ENCODE measurements at regions not wholly inside any gene's neighbourhood (a gene's known extent, or its start where the extent isn't known, plus 50 kb on each side); places are given as distances from the start of the nearest gene placed in this dataset.

GRCh38 chr4:163863082-163863481, 368.6 kb downstream of the TMA16 start:
- POLR2A ChIA-PET: no interaction called here
- TF ChIP-seq ZNF549 (tag by site-specific recombination; IDR thresholded peaks at IDR 0.05) (no peak), EGR2 (tag by site-specific recombination; IDR thresholded peaks at IDR 0.05; ENCODE audit: low read depth) (no peak), PRDM4 (tag by site-specific recombination; IDR thresholded peaks at IDR 0.05) (no peak), KLF7 (tag by site-specific recombination; IDR thresholded peaks at IDR 0.05; ENCODE audit: borderline replicate concordance) (no peak), HIC1 (tag by site-specific recombination; IDR thresholded peaks at IDR 0.05) (no peak), ZNF221 (tag by site-specific recombination; IDR thresholded peaks at IDR 0.05; ENCODE audit: borderline replicate concordance) (no peak), ZBTB11 (tag by site-specific recombination; conservative IDR thresholded peaks at IDR 0.05; ENCODE audit: low read depth) (no peak), ZSCAN4 (tag by site-specific recombination; IDR thresholded peaks at IDR 0.05) (no peak), ZNF449 (tag by site-specific recombination; IDR thresholded peaks at IDR 0.05) (no peak), ZNF350 (tag by site-specific recombination; IDR thresholded peaks at IDR 0.05) (no peak), ZNF596 (tag by site-specific recombination; IDR thresholded peaks at IDR 0.05) (no peak)
- Histone ChIP-seq H3K4me1 (ENCODE audit: control insufficient read depth, insufficient read depth, low read length) (no peaks in the 10 kb centered on the region), H3K4me3 (ENCODE audit: low read depth, low read length) (no peak overlapping the region), H3K36me3 (ENCODE audit: control insufficient read depth in 2 of 2, insufficient read depth in 1 of 2, low read length in 2 of 2) (no peaks in the 10 kb centered on the region), H3K9me3 (ENCODE audit: control insufficient read depth, insufficient read depth, low read depth, low read length) (no peaks in the 10 kb centered on the region), H3K27ac (ENCODE audit: extremely low read depth, low read depth, low read length) (no peak overlapping the region)
- CTCF ChIA-PET: no interaction called here

- no peak for TF ChIP-seq ZNF146 (tag by site-specific recombination; IDR thresholded peaks at IDR 0.05)
- no peak for TF ChIP-seq TSHZ1 (tag by site-specific recombination; IDR thresholded peaks at IDR 0.05; ENCODE audit: borderline replicate concordance)
- TF ChIP-seq ZBTB7A (tag by site-specific recombination; IDR thresholded peaks at IDR 0.05; ENCODE audit: low read depth): no peak
- TF ChIP-seq ZBTB17 (tag by site-specific recombination; IDR thresholded peaks at IDR 0.05): no peak
- TF ChIP-seq BCL11B (tag by site-specific recombination; IDR thresholded peaks at IDR 0.05; ENCODE audit: low read depth): no peak
- no peak for TF ChIP-seq ZIC2 (tag by site-specific recombination; IDR thresholded peaks at IDR 0.05)
- ChIA-PET POLR2A (no interaction called here), CTCF (no interaction called here)
- Histone ChIP-seq H3K36me3 (ENCODE audit: control insufficient read depth in 2 of 2, insufficient read depth in 1 of 2, low read length in 2 of 2) (no peaks in the 10 kb centered on the region), H3K9me3 (ENCODE audit: control insufficient read depth, insufficient read depth, low read depth, low read length) (no peaks in the 10 kb centered on the region), H3K4me3 (ENCODE audit: low read depth, low read length) (no peak overlapping the region), H3K27ac (ENCODE audit: extremely low read depth, low read depth, low read length) (no peak overlapping the region), H3K4me1 (ENCODE audit: control insufficient read depth, insufficient read depth, low read length) (no peaks in the 10 kb centered on the region)
Measured at GRCh38 chr4:163865010-163865409, 370.5 kb downstream of the TMA16 start.
